Upper lobe of left lung (tissue), 4 donors: ENCODE measurements at regions not wholly inside any gene's neighbourhood (a gene's known extent, or its start where the extent isn't known, plus 50 kb on each side); places are given as distances from the start of the nearest gene placed in this dataset.

ENCODE experiments used
- EP300 ChIP-seq, 4 donors: sonication (generic); formaldehyde crosslinking; IDR thresholded peaks; one replicate each; pipeline ENCODE4 v1.5.1; 2017; ENCODE audit warnings: antibody characterized with exemption in 4 of 4, control low read depth in 2 of 4
- POLR2A ChIP-seq, 4 donors: fragments of 450-650 bp; IDR thresholded peaks; one replicate each; pipeline ENCODE4 v1.5.1; 2016 to 2017; ENCODE audit warnings: antibody characterized with exemption in 4 of 4, mild to moderate bottlenecking in 2 of 4
- POLR2AphosphoS5 ChIP-seq, 2 donors: sonication (generic); formaldehyde crosslinking; IDR thresholded peaks; one replicate each; pipeline ENCODE4 v1.5.1; 2017; ENCODE audit warnings: antibody characterized with exemption in 2 of 2
- TF ChIP-seq, protein P1 (sequence below), 6 experiments: fragments of 450-650 bp in 4 of 6; fragments of 200-600 bp in 2 of 6; sonication (generic) in 2 of 6; IDR thresholded peaks; one replicate each; pipeline ENCODE4 v1.5.1; 2016 to 2019; ENCODE audit warnings: antibody characterized with exemption in 6 of 6

DNA sequence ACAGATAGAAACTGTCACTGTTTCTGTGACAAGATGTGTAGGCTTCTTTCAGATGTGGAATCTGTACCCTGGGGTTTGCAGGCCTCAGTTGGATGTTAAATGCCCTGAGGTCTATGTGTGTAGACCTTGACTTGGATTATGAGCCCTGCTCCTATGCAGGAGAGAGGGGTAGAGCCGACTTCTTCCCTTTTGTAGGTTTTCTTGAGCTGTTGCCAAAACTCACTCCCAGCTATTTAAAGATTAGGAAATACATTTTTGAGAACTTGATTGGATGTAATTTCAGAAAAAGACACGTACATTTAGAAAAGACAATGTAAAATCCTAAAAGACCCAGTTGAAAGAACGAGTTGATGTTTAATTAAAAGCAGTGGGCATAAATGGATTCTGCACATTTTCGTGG is 374.8 kb downstream of the SLC4A3 start:
- TF ChIP-seq EP300 (IDR thresholded peaks at IDR 0.05) = no peak
- TF ChIP-seq, protein P1, sequence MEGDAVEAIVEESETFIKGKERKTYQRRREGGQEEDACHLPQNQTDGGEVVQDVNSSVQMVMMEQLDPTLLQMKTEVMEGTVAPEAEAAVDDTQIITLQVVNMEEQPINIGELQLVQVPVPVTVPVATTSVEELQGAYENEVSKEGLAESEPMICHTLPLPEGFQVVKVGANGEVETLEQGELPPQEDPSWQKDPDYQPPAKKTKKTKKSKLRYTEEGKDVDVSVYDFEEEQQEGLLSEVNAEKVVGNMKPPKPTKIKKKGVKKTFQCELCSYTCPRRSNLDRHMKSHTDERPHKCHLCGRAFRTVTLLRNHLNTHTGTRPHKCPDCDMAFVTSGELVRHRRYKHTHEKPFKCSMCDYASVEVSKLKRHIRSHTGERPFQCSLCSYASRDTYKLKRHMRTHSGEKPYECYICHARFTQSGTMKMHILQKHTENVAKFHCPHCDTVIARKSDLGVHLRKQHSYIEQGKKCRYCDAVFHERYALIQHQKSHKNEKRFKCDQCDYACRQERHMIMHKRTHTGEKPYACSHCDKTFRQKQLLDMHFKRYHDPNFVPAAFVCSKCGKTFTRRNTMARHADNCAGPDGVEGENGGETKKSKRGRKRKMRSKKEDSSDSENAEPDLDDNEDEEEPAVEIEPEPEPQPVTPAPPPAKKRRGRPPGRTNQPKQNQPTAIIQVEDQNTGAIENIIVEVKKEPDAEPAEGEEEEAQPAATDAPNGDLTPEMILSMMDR (IDR thresholded peaks at IDR 0.05) = no peak
- TF ChIP-seq POLR2AphosphoS5 (IDR thresholded peaks at IDR 0.05) = no peak
- no peak for TF ChIP-seq POLR2A (IDR thresholded peaks at IDR 0.05)
